CD4-positive, alpha-beta T cell treated with Interleukin-15 for 1 hour (primary cell): ENCODE measurements at regions not wholly inside any gene's neighbourhood (a gene's known extent, or its start where the extent isn't known, plus 50 kb on each side); places are given as distances from the start of the nearest gene placed in this dataset.
"Not testable (repeated sequence)": the region's sequence is repeated elsewhere in the genome, so short reads cannot be mapped to it uniquely, and the experiment has no call there.

Source experiments
- DNase-seq: peaks from one replicate; pipeline ENCODE4 v3.0.0-alpha.2; 2020

DNA sequence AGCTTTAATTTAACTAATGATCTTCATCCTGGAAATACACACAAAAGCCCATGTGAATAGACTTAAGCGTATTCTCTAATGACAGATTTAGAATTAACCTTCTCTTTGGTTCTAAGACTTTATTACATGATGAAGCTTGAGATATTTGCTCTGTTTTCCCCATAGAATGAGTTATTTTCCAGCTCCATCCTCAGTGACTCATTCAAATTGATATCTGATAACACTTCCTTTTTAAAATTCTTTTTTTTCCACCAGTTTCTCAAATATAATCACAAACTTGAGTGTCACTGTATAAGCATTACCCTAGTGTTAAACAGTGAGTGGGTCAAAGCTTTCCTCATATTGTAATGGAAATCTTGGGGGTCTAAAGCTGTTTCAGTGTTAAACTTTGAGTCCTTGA lies 535.8 kb downstream of the KCNA4 start:
- DNase-seq: no peak

DNA sequence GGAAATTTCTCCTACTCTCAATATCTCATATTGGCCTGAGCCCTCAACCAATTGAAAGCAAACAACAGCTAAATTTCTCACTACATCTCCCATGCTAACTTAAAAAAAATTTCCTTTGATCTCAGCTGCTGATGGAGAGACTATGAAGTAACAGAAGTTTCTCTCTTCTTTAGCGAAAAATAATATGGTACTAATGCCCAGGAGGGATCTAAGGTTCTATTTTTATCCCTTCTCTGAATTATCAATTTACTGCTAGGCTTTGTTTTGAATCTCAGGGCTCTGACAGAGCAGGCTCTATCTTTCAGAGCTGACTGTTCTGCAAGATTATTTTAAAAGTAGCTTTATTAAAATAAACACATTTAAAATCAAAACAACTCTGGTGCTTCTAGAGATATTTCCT lies 558.6 kb downstream of the KCNA4 start:
- no peak for DNase-seq

DNA sequence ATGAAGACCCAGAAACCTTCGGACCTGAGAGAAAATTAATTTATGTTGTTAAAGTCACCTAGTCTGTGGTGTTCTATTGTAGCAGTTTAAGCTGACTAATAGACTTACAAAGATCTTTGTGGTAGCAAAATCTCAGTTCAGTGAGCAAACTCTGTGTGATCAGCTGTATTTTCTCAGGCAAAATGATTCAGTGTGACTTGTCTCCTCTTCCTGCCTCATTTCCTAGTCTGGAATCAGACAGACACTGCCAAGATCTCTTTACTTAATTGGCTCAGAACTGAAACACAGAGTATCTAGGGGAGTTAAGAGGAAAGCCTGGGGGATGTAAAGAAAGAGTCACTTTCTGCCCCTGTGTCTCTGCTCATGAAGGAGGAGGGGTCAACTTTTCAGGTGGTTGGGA lies 564.7 kb downstream of the KCNA4 start:
- DNase-seq: no peak

- no peak for DNase-seq
These were observed 567.4 kb downstream of the KCNA4 start for GRCh38 chr11:29449281-29450074.

- DNase-seq: no peak
These were observed 568.5 kb downstream of the KCNA4 start for GRCh38 chr11:29448246-29448877.

DNA sequence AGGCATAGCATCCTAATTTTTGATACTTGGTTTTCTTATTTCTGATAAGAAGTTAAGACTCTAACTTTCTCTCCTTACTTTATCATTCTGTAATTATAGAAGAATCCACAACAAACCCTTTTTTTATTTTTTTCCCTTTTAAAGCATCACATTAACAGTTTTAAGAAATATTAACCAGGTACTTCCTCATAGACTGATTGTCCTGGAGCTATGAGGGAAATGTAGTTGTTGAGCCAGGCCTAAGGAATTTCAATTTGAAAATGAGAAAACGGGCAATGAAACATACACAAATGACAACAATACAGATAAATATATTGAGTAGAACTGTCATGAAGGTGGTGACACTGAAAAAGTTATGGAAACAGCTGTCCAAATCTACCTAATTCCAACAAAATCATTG lies 569.0 kb downstream of the KCNA4 start:
- no peak for DNase-seq

GRCh38 chr11:29446132-29446531 lies 570.7 kb downstream of the KCNA4 start:
- no peak for DNase-seq

- not testable (repeated sequence) for DNase-seq
These were observed 571.6 kb downstream of the KCNA4 start for GRCh38 chr11:29445191-29445590.

DNA sequence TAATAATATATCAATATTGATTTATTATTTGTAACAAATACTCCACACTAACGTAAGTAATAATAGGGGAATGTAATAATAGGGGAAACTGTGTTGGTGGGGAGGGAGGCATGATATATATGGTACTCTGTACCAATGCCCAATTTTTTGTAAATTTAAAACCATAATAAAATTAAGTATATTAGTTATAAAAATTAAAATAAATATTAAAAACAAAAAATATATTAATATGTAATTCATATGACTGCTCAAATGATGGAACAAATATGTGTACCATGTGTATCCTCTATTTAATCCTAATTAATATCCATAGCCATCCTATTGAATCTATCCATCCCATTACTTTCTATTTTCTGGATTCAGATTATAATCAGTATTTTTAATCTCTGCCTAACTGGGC lies 578.0 kb downstream of the KCNA4 start:
- no peak for DNase-seq

DNA sequence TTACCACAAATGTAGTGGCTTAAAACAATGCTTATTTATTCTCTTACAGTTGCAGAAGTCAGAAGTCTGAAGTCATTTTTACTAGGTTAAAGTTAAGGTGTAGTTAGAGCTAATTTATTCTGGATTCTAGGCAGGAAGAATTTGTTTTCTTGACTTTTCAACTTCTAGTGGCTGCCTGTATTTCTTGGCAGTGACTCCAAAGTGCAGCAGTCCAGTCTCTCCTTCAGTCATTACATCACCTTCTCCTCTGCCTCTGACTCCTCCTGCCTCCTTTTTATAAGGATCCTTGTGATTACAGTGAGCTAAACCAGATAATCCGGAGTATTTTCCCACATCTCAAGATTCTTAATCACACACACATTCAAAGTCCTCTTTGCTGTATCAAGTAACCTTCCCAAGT lies 581.4 kb downstream of the KCNA4 start:
- DNase-seq: no peak

DNA sequence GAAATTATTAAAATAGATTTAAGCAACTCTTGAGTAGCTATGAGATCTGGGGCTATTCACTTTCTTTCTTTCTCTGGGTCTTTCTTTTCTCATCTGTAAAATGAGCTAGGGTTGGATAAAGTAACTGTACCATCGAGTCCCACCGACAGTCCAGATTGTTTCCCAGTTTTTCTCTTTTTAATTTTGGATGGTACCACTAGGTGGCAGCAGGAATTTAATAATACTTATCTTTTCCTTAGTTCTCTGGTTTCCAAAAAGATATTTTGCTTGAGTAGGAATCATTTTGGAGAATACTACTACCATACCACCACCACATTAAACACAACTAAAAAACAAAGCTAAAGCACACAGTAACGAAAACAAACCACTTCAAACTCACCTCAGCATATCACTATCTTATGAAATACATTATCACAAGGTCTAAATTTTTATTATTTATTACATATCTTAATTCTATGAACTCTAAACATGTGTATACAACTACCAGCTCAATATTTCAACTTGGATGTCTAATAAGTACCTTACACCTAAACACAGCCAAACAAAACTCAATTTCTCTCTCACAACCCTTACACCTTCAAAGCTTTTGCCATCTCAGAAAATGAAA lies 584.0 kb downstream of the KCNA4 start:
- no peak for DNase-seq

GRCh38 chr11:29405305-29405704 lies 611.5 kb downstream of the KCNA4 start:
- DNase-seq: no peak

GRCh38 chr11:29395555-29396072 lies 621.2 kb downstream of the KCNA4 start:
- DNase-seq: no peak

GRCh38 chr11:29389793-29390192 lies 627.0 kb downstream of the KCNA4 start:
- no peak for DNase-seq

GRCh38 chr11:29373725-29374124 lies 643.1 kb downstream of the KCNA4 start:
- no peak for DNase-seq

- no peak for DNase-seq
These were observed 648.7 kb downstream of the KCNA4 start for GRCh38 chr11:29368126-29368525.

DNA sequence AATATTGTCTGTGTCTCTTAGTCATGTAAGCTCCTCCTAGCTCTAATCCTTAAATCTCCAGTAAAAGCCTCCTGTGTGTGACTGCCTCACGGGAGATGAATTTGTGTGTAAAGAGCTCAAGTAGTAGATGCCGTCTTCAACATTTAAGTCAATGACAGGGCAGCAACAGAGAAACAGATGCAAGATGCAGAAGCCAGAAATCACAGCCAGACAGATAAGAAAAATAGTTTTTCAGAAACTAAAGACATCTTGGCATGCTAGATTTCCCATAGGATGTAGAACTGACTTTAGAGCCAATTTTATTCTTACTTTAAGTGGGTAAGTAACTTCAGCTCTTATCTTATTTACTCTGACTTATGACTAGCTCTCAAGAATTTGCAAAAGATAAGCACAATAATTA lies 652.8 kb downstream of the KCNA4 start:
- DNase-seq: no peak

GRCh38 chr11:29361369-29361768 lies 655.5 kb downstream of the KCNA4 start:
- no peak for DNase-seq

GRCh38 chr11:29353833-29354232 lies 663.0 kb downstream of the KCNA4 start:
- no peak for DNase-seq

GRCh38 chr11:29352273-29352795 lies 664.5 kb downstream of the KCNA4 start:
- DNase-seq: no peak

DNA sequence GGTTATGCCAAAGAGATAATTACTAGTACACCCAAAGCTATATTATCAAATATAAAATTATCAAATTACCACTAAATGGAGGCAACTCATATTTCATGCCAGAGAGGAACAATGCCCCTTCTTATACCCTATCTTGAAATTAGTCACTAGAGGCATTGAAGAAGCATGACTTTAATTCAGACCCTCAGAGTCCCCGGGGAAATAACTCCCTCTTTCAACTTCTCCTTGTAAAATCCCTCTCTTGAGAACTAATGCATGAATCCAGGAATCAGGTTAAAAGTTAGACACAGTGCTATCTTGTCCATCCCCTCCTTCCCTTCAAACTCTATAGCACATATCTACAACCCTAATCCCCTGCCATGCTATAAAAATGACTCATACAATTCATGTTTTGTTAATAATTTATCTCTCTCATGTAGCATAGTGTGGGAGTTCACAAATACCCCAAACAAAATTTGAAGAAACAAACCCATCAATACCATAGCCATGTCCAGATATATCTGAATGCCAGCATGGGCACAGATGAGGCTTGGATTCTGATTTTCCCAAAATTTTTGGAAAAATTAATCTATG lies 665.4 kb downstream of the KCNA4 start:
- no peak for DNase-seq

DNA sequence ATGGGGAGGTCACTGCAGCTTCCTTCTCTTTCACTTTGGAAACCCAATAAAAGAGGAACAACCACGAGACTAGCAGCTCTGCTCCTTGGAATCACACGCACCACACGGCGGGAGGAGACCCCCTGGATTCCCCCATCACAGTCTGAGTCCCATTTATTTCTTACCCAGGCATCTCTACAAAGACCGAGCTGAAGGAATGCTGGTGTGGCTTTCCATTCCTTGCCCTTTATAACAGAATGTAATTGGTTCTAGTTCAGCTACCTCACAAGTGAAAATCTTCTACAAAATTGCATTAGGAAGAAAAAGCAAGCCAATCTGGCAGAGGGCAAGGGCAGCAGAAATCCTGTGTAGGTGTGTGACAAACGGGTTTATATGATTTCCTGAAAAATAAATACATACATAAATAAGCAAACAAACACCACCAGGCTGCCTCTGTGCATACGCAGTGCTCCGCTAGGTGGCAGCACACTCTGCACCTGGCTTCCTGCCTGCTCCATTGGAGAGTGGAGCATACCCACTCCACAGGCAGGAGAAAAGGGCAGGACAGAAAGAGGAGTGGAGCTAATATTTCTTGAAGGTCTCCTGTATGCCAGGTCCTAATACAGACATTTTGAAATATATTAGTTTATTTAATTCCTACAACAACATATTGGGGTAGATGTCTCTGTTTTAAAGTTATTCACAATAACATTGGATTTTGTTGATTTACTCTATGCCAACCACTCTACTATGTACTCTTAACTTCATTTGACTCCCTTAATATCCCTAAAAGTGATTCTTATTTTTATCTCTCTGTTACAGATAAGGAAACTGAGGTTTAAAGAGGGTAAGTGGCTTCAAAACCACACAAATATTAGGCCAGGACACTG lies 673.1 kb downstream of the KCNA4 start:
- no peak for DNase-seq
